HG03342 (cell line): ENCODE measurements at regions not wholly inside any gene's neighbourhood (a gene's known extent, or its start where the extent isn't known, plus 50 kb on each side); places are given as distances from the start of the nearest gene placed in this dataset.
"Not testable (repeated sequence)": the region's sequence is repeated elsewhere in the genome, so short reads cannot be mapped to it uniquely, and the experiment has no call there.

Experiments
- ATAC-seq: cut with Tn5 transposase; IDR thresholded peaks from one replicate; pipeline ENCODE4 v1.9.1; 2021; ENCODE audit warnings: mild to moderate bottlenecking, moderate library complexity; ENCODE audit not compliant: unreplicated experiment

DNA sequence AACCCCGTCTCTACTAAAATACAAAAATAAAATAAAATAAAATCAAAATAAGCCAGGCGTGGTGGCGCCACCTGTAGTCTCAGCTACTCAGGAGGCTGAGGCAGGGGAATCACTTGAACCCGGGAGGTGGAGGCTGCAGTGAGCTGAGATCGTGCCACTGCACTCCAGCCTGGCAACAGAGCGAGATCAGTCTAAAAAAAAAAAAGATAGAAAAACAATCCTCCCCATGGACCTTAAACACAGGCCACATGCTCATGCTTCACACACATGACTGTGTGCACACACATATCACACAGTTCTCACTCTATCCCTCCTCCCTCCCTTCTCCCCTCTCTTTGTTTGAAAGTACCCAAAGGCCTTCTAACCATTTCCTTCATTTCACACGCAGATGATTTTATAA, 667.6 kb downstream of the UQCRFS1 start:
- not testable (repeated sequence) for ATAC-seq

DNA sequence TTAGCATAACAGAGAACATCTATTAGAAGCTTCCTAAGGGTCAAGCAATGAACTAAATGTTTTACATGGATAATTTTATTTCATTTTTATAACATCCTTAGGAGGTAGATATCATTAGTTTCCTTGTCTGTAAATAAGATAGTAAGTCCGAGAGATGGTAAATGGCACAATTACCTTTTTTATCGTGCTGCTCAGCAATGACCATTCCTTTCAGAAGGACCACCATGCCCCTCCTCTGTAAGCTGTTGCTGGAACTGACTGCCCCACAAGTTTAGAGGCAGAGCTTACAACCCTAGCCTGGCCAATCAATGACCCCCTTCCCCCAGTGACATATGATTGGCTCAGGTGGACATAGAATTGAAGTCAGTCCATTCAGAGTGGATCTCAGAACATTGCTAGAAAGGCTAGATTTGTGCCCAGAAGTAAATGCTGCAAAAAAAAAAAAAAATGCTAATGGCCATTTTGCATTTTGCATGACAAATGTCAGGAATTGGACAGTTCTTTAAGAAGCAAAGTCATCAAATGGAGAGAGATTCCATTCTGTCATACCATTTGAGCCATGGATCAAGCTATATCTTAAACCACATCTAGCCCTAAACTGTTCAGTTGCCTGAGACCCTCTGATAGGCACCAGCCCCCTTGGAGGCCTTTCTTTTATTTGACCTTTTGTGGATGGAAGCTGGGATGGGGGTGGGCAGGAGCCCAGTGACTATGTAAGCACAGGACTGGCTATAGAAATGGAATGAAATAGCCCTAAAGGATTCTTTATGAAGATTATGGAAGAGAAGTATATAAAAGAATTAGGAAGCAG, 668.3 kb downstream of the UQCRFS1 start:
- ATAC-seq, result no peak

- no peak for ATAC-seq
Observed at GRCh38 chr19:28543244-28543776, 669.6 kb downstream of the UQCRFS1 start.

GRCh38 chr19:28542394-28543243, 670.3 kb downstream of the UQCRFS1 start:
- ATAC-seq, result no peak

DNA sequence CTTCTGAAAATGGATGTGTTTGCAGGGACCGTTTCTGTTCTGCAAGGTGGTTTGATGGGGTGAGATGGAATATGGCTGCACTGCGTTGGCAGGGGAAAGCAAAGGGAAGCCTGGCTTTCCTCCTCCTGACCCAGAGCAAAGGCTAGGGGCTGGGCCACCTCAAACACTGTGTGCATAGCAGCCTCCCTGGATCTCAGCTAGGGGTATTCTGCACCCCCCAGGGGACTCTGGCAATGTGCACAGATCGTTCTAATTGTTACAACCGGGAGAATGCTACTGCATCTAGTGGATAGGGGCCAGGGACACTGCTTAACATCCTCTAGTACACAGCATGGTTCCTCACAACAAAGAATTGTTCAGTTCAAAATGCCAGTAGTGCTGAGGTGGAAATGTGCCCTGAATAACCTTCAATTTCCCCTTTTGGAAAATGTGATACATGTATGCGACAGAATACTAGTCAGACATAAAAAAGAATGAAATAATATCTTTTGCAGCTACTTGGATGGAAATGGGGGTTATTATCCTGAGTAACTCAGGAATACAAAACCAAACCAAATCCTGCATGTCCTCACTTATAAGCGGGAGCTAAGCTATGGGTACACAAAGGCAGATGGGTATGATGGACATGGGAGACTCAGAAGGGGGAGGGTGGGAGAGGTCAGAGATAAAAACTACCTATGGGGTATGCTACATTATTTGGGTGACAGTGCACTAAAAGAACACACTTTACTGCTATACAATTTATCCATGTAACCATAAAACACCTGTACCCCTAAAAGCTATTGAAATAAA, 671.2 kb downstream of the UQCRFS1 start:
- ATAC-seq, result no peak

GRCh38 chr19:28541029-28541428, 671.9 kb downstream of the UQCRFS1 start:
- no peak for ATAC-seq

DNA sequence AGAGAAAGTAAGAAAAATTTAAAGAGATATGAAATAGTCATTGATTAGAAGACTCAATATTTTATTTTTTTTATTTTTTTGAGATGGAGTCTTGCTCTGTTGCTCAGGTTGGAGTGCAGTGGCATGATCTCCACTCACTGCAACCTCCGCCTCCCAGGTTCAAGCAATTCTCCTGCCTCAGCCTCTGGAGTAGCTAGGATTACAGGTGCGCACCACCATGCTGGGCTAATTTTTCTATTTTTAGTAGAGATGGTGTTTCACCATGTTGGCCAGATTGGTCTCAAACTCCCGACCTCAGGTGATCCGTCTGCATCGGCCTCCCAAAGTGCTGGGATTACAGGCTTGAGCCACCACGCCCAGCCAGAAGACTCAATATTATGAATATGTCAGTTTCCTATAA, 672.6 kb downstream of the UQCRFS1 start:
- not testable (repeated sequence) for ATAC-seq

DNA sequence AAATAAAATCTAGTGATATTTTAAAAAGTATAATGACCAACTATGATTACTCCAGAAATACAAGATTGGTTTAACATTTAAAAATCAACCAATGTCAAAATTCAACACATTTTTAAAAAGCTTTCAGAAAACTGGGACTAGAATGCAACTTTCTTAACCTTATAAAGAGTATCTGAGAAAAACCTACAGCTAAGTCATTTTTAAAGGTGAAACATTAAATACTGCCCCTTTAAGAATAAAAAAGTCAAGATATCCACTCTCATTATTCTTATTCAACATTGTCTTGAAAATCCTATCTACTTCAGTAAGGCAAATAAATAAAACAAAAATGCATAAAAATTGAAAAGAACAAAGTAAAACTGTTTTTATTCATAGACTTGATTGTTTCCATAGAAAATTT, 673.2 kb downstream of the UQCRFS1 start:
- ATAC-seq, result no peak

GRCh38 chr19:28538579-28538978, 674.4 kb downstream of the UQCRFS1 start:
- not testable (repeated sequence) for ATAC-seq

DNA sequence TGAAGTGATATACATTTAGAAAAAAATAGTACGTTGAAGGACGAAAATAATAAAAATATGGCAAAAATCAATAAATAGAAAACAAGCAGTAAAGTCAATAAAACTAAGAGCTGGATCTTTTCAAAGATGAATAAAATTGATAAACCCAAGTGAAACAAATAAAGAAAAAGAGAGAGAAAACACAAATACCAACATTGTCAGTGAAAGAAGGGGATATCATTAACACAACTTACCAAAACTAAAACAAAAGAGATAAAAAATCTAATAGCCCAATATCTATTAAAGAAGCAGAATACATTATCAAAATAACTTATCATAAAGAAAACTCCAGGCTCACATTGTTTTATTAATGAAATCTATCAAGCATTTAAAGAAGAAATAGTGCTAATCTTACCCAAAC, 675.1 kb downstream of the UQCRFS1 start:
- ATAC-seq, result no peak

- ATAC-seq, result no peak
Observed at GRCh38 chr19:28537079-28537478, 675.9 kb downstream of the UQCRFS1 start.

GRCh38 chr19:28535352-28535775, 677.6 kb downstream of the UQCRFS1 start:
- ATAC-seq, result no peak

GRCh38 chr19:28534766-28535351, 678.1 kb downstream of the UQCRFS1 start:
- ATAC-seq, result no peak

DNA sequence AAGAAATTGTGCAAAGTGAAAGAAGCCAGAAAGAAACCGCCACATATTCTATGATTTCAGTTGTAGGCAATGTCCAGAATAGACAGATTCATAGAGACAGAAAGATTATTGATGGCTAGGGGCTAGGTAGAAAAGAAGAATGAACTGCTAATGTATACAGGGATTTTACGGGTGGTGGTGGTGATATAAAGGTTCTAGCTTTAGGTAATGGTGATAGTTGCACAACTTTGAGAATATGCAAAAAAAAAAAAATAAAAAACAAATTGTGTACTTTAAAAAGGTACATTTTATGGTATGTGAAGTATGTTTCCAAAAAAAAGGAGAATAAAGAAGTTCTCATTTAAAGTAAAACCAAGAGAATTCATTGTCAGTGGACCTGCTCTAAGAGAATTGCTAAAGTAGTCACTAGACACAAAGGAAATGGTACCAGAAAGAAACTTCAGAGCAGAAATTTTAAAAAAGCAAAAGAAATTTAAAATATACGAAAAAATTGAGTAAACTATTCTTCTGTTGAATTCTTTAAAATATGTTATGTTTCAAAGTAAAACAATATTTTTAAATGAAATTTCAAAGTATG, 680.1 kb downstream of the UQCRFS1 start:
- ATAC-seq, result no peak

GRCh38 chr19:28531979-28532378, 681.0 kb downstream of the UQCRFS1 start:
- ATAC-seq, result no peak

DNA sequence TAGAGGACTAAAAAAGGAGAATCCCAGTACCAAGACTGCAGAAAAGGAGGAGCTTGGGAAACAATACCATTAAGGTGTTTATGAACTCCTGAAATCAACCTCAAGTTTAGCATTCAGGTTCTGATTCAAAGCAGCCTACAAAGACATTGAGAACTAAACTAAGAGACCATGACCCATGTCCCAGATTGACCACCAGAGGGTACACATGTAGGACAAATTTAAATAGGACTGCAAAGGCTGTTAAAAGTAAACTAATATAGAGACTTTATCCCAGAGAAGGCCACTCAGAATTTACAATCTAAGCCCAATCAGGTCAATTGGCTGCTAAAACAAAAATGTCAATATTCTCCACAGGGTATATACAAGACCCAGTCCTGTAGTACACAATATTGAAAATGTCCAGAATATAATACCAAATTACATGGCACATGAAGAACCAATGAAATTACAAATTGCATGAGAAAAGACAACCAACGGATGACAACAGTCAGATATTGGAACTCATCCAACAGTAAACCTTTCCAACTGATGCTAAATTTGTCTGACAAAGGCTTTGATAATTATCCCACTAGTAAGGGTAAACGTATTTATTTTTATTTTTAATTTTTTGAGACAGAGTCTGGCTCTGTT, 682.4 kb downstream of the UQCRFS1 start:
- no peak for ATAC-seq

GRCh38 chr19:28526038-28526437, 686.9 kb downstream of the UQCRFS1 start:
- no peak for ATAC-seq

GRCh38 chr19:28523619-28524018, 689.3 kb downstream of the UQCRFS1 start:
- ATAC-seq, result no peak

GRCh38 chr19:28522545-28522922, 690.4 kb downstream of the UQCRFS1 start:
- ATAC-seq, result no peak
